Colon (tissue), 2 donors: ENCODE measurements at regions not wholly inside any gene's neighbourhood (a gene's known extent, or its start where the extent isn't known, plus 50 kb on each side); places are given as distances from the start of the nearest gene placed in this dataset.
"Not testable (repeated sequence)": the region's sequence is repeated elsewhere in the genome, so short reads cannot be mapped to it uniquely, and the experiment has no call there.

Experiments
- FAIRE-seq: peaks from 2 replicates; lab custom pipeline; 2012; peaks lifted over from hg19 to GRCh38; lab: Jason Lieb, UNC
- donor health status: control.
- donor health status: control.

GRCh38 chr5:63555874-63556273, 406.4 kb downstream of the HTR1A start:
- FAIRE-seq: no peak

GRCh38 chr5:63554191-63554590, 408.1 kb downstream of the HTR1A start:
- no peak for FAIRE-seq

- no peak for FAIRE-seq
Measured at GRCh38 chr5:63553073-63553472, 409.2 kb downstream of the HTR1A start.

- FAIRE-seq: no peak
Measured at GRCh38 chr5:63535840-63536602, 426.2 kb downstream of the HTR1A start.

- FAIRE-seq: no peak
Measured at GRCh38 chr5:63524281-63524680, 438.0 kb downstream of the HTR1A start.

GRCh38 chr5:63516006-63516405, 446.2 kb downstream of the HTR1A start:
- no peak for FAIRE-seq

GRCh38 chr5:63500242-63500641, 462.0 kb downstream of the HTR1A start:
- FAIRE-seq: no peak

- no peak for FAIRE-seq
Measured at GRCh38 chr5:63495225-63495624, 467.0 kb downstream of the HTR1A start.

- no peak for FAIRE-seq
Measured at GRCh38 chr5:63483338-63483737, 478.9 kb downstream of the HTR1A start.

GRCh38 chr5:63473335-63473967, 488.8 kb downstream of the HTR1A start:
- no peak for FAIRE-seq

- no peak for FAIRE-seq
Measured at GRCh38 chr5:63456279-63456678, 506.0 kb downstream of the HTR1A start.

- FAIRE-seq: no peak
Measured at GRCh38 chr5:63451188-63451587, 511.1 kb downstream of the HTR1A start.

- no peak for FAIRE-seq
Measured at GRCh38 chr5:63439537-63439936, 522.7 kb downstream of the HTR1A start.

GRCh38 chr5:63409737-63410136, 552.5 kb downstream of the HTR1A start:
- FAIRE-seq: no peak

- no peak for FAIRE-seq
Measured at GRCh38 chr5:63408984-63409383, 553.3 kb downstream of the HTR1A start.

GRCh38 chr5:63401436-63402046, 560.7 kb downstream of the HTR1A start:
- FAIRE-seq: no peak

- FAIRE-seq: no peak
Measured at GRCh38 chr5:63400079-63400478, 562.2 kb downstream of the HTR1A start.

GRCh38 chr5:63398346-63398745, 563.9 kb downstream of the HTR1A start:
- FAIRE-seq: no peak

- FAIRE-seq: not testable (repeated sequence)
Measured at GRCh38 chr5:63388188-63388587, 574.1 kb downstream of the HTR1A start.

GRCh38 chr5:63375851-63376250, 586.4 kb downstream of the HTR1A start:
- FAIRE-seq: no peak

GRCh38 chr5:63374085-63374484, 588.2 kb downstream of the HTR1A start:
- FAIRE-seq: no peak

- FAIRE-seq: no peak
Measured at GRCh38 chr5:63351164-63351563, 611.1 kb downstream of the HTR1A start.

GRCh38 chr5:63346451-63346850, 615.8 kb downstream of the HTR1A start:
- no peak for FAIRE-seq
